NB4 (cell line): ENCODE measurements at regions not wholly inside any gene's neighbourhood (a gene's known extent, or its start where the extent isn't known, plus 50 kb on each side); places are given as distances from the start of the nearest gene placed in this dataset.

Source experiments
- DNase-seq: peaks from one replicate; pipeline ENCODE4 v3.0.0; 2010; ENCODE audit warnings: low read depth
- H3K4me3 ChIP-seq: one replicate; pipeline ENCODE4 v1.5.1; 2011; ENCODE audit warnings: mild to moderate bottlenecking, low read depth, low read length, moderate library complexity
- CTCF ChIP-seq: IDR thresholded peaks from one replicate; pipeline ENCODE4 v1.5.1; 2012; ENCODE audit warnings: low read depth, low read length
- MAX ChIP-seq: IDR thresholded peaks from 2 replicates; pipeline ENCODE4 v1.6.1; 2011; ENCODE audit warnings: low read depth, low read length
- MYC ChIP-seq: IDR thresholded peaks from 2 replicates; pipeline ENCODE4 v1.6.1; 2011; ENCODE audit warnings: low read depth, low read length
- POLR2A ChIP-seq: IDR thresholded peaks from 2 replicates; pipeline ENCODE4 v1.6.1; 2011; ENCODE audit warnings: mild to moderate bottlenecking; ENCODE audit not compliant: insufficient read length; ENCODE audit errors: extremely low read depth

- H3K4me3 ChIP-seq, result no peak overlapping the region
- no peak for TF ChIP-seq POLR2A
- TF ChIP-seq MYC, result no peak
- no peak for TF ChIP-seq CTCF
- no peak for TF ChIP-seq MAX
- no peak for DNase-seq
These were observed 184.8 kb upstream of the NRP1 start for GRCh38 chr10:33519130-33519860.

GRCh38 chr10:33510206-33510605, 175.7 kb upstream of the NRP1 start:
- TF ChIP-seq POLR2A, result no peak
- TF ChIP-seq MAX, result no peak
- no peak for TF ChIP-seq MYC
- TF ChIP-seq CTCF, result no peak
- DNase-seq, result no peak
- no peak overlapping the region for H3K4me3 ChIP-seq

GRCh38 chr10:33509231-33509831, 174.9 kb upstream of the NRP1 start:
- no peak for TF ChIP-seq CTCF
- no peak for TF ChIP-seq MAX
- no peak for TF ChIP-seq MYC
- TF ChIP-seq POLR2A, result no peak
- DNase-seq, result peak; percentile 56
- H3K4me3 ChIP-seq, result no peak overlapping the region

DNA sequence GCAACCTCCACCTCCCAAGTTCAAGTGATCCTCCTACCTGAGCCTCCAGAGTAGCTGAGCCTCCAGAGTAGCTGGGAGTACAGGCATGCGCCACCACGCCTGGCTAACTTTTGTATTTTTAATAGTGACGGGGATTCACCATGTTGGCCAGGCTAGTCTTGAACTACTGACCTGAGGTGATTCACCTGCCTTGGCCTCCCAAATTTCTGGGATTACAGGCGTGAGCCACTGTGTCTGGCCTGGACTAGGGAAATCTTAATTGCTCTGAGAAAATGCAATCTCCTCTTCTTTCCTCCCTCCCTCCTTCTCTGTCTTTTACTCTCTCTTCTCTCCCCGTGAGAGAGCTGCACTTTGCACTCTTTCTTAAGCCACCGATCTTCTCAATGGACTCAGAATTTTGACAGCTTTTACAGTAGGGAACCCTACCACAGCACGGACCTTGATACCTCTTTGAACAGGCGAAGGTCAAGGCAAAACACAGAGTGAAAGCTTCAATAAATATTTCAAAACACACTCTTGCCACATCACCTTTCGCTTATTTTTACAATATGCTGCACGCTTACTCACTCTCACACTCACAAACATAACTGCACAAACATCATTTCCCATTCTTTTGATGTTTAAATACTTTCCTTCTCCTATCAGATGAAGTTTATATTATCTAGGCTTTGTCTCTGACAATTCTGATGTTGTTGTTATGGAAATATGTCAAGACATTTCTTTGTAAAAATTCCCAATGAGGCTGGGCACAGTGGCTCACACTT, 173.4 kb upstream of the NRP1 start:
- peak; percentile 6 for DNase-seq
- no peak for TF ChIP-seq MYC
- no peak for TF ChIP-seq POLR2A
- no peak for TF ChIP-seq CTCF
- TF ChIP-seq MAX, result no peak
- no peak overlapping the region for H3K4me3 ChIP-seq

- TF ChIP-seq MYC, result no peak
- no peak overlapping the region for H3K4me3 ChIP-seq
- DNase-seq, result peak; percentile 30
These were observed 172.6 kb upstream of the NRP1 start for GRCh38 chr10:33506838-33507661.
